HG03139 (cell line): ENCODE measurements at regions not wholly inside any gene's neighbourhood (a gene's known extent, or its start where the extent isn't known, plus 50 kb on each side); places are given as distances from the start of the nearest gene placed in this dataset.

ENCODE experiments used
- ATAC-seq: cut with Tn5 transposase; IDR thresholded peaks from one replicate; pipeline ENCODE4 v1.9.1; 2021; ENCODE audit not compliant: unreplicated experiment

GRCh38 chr4:111693758-111694157, 451.5 kb upstream of the FAM241A start:
- no peak for ATAC-seq

- ATAC-seq: no peak
These were observed 449.6 kb upstream of the FAM241A start for GRCh38 chr4:111695677-111696076.

GRCh38 chr4:111696505-111696904, 448.7 kb upstream of the FAM241A start:
- no peak for ATAC-seq

GRCh38 chr4:111697176-111697942, 447.9 kb upstream of the FAM241A start:
- no peak for ATAC-seq

GRCh38 chr4:111698361-111698760, 446.9 kb upstream of the FAM241A start:
- no peak for ATAC-seq

GRCh38 chr4:111699165-111699564, 446.1 kb upstream of the FAM241A start:
- ATAC-seq: no peak

- no peak for ATAC-seq
These were observed 444.2 kb upstream of the FAM241A start for GRCh38 chr4:111701102-111701501.

- ATAC-seq: no peak
These were observed 437.8 kb upstream of the FAM241A start for GRCh38 chr4:111707491-111707890.

- no peak for ATAC-seq
These were observed 433.1 kb upstream of the FAM241A start for GRCh38 chr4:111712093-111712677.

- ATAC-seq: no peak
These were observed 432.0 kb upstream of the FAM241A start for GRCh38 chr4:111713276-111713675.

- no peak for ATAC-seq
These were observed 427.3 kb upstream of the FAM241A start for GRCh38 chr4:111717921-111718320.

GRCh38 chr4:111718763-111719559, 426.3 kb upstream of the FAM241A start:
- no peak for ATAC-seq

- ATAC-seq: no peak
These were observed 424.4 kb upstream of the FAM241A start for GRCh38 chr4:111720866-111721265.

GRCh38 chr4:111722213-111722720, 423.0 kb upstream of the FAM241A start:
- no peak for ATAC-seq

- ATAC-seq: no peak
These were observed 408.7 kb upstream of the FAM241A start for GRCh38 chr4:111736516-111736915.

- no peak for ATAC-seq
These were observed 400.4 kb upstream of the FAM241A start for GRCh38 chr4:111744847-111745246.

GRCh38 chr4:111748157-111748556, 397.1 kb upstream of the FAM241A start:
- no peak for ATAC-seq

GRCh38 chr4:111754003-111754402, 391.3 kb upstream of the FAM241A start:
- ATAC-seq: no peak

- no peak for ATAC-seq
These were observed 389.7 kb upstream of the FAM241A start for GRCh38 chr4:111755571-111755970.

- ATAC-seq: no peak
These were observed 383.7 kb upstream of the FAM241A start for GRCh38 chr4:111761531-111761930.

- no peak for ATAC-seq
These were observed 374.7 kb upstream of the FAM241A start for GRCh38 chr4:111770514-111770913.

GRCh38 chr4:111773858-111774257, 371.4 kb upstream of the FAM241A start:
- no peak for ATAC-seq
